ENCODE measurements at regions not wholly inside any gene's neighbourhood (a gene's known extent, or its start where the extent isn't known, plus 50 kb on each side); places are given as distances from the start of the nearest gene placed in this dataset.
A peak's percentile ranks its signal among the peaks of the same experiment; 100 is the strongest.

GRCh38 chr12:63419154-63419553 lies 249.1 kb downstream of the DPY19L2 start:
- no CpG with 5 or more reads among the region's 7 CpGs for WGBS (ENCODE audit: extremely low coverage, insufficient read length, low lambda C conversion rate)
- H3K27me3 Mint-ChIP-seq (ENCODE audit: low read depth) = no peaks in the 10 kb centered on the region

More at GRCh38 chr12:63419154-63419553, 249.1 kb downstream of the DPY19L2 start:
- Histone ChIP-seq H3K56ac (ENCODE audit: insufficient read length, low read depth, low read length) (no peak overlapping the region), H3K27ac (ENCODE audit: insufficient read length, low read depth, low read length) (no peak overlapping the region), H2AK5ac (ENCODE audit: insufficient read length, low read length) (no peak overlapping the region), H2BK20ac (ENCODE audit: low read depth, low read length, poor library complexity, severe bottlenecking) (no peak overlapping the region), H2BK15ac (ENCODE audit: low read depth, low read length) (no peak overlapping the region), H3K4me1 (ENCODE audit: insufficient read depth, low read length) (no peaks in the 10 kb centered on the region), H3K23ac (ENCODE audit: insufficient read length, low read depth, low read length) (no peak overlapping the region), H3K79me1 (ENCODE audit: insufficient read depth, low read depth, low read length, poor library complexity, severe bottlenecking) (no peaks in the 10 kb centered on the region), H4K8ac (replicated peaks; ENCODE audit: insufficient read length, low read depth, low read length) (no peak overlapping the region), H4K91ac (ENCODE audit: insufficient read length, low read depth, low read length) (no peak overlapping the region), H3K4me2 (ENCODE audit: insufficient read depth, insufficient read length, low read length) (no peak overlapping the region), H3K14ac (ENCODE audit: insufficient read depth, low read length) (no peak overlapping the region), H3K9ac (ENCODE audit: extremely low read depth, insufficient read length, low read length) (no peak overlapping the region), H3K9me3 (ENCODE audit: control insufficient read depth, low read depth, low read length) (no peaks in the 10 kb centered on the region), H2AFZ (ENCODE audit: low read length) (peak overlapping the region; percentile 16), H3T11ph (ENCODE audit: low read length) (no peak overlapping the region), H2BK120ac (ENCODE audit: low read depth, low read length, poor library complexity, severe bottlenecking) (no peak overlapping the region), H3K27me3 (ENCODE audit: insufficient read depth, low read length) (no peaks in the 10 kb centered on the region; the same call in 1 of the 2 replicates), H3K4ac (ENCODE audit: low read depth, low read length) (no peak overlapping the region), H3K23me2 (ENCODE audit: insufficient read length, low read depth, low read length, poor library complexity, severe bottlenecking) (no peaks in the 10 kb centered on the region), H3K79me2 (ENCODE audit: insufficient read depth, low read length) (no peaks in the 10 kb centered on the region), H4K5ac (ENCODE audit: insufficient read length, low read depth, low read length) (no peak overlapping the region), H4K20me1 (ENCODE audit: control insufficient read depth, insufficient read depth, insufficient read length) (no peaks in the 10 kb centered on the region), H3K18ac (ENCODE audit: insufficient read length, low read depth, low read length) (no peak overlapping the region), H2BK5ac (ENCODE audit: insufficient read length, low read length) (no peak overlapping the region), H2BK12ac (ENCODE audit: insufficient read length, low read depth, low read length) (no peak overlapping the region)
- Mint-ChIP-seq H3K9me3 (peaks cover 9 to 11% of the 10 kb centered on the region in 2 experiments), H3K4me1 (peaks cover 9 to 20% of the 10 kb centered on the region in 2 experiments), H3K4me3 (no peak overlapping the region), H3K36me3 (ENCODE audit: insufficient read depth in 1 of 3, low read depth in 3 of 3) (peaks cover 7 to 9% (median 8%) of the 10 kb centered on the region in 3 experiments), H3K27ac (peak overlapping the region in 2 of 3 experiments; percentile 1 to 17; a peak in 3 of 7 replicates)
- DNase-seq = peak; percentile 46
- TF ChIP-seq CTCF (conservative IDR thresholded peaks at IDR 0.05) = no peak
